ENCODE measurements at regions not wholly inside any gene's neighbourhood (a gene's known extent, or its start where the extent isn't known, plus 50 kb on each side); places are given as distances from the start of the nearest gene placed in this dataset.
A peak's percentile ranks its signal among the peaks of the same experiment; 100 is the strongest.
"Not testable (repeated sequence)": the region's sequence is repeated elsewhere in the genome, so short reads cannot be mapped to it uniquely, and the experiment has no call there.

DNA sequence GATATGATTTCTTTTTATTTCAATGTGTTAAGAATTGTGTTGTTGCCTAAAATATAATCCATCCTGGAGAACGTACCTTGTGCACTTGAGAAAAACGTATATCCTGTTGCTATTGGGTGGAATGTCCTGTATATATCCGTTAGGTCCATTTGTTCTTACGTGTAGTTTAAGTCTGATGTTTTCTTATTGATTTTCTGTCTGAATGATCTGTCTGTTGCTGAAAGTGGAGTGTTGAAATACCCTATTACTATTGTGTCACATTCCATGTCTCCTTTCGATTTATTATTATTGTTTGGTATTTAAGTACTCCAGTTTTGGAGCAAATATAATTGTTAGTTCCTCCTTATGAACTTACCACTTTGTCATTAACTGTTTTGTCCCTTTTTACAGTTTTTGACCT is 270.6 kb downstream of the UBE2NL start:
- intact Hi-C loops (cut with DNase I); ATAC-seq; DNase-seq: not testable (repeated sequence)

DNA sequence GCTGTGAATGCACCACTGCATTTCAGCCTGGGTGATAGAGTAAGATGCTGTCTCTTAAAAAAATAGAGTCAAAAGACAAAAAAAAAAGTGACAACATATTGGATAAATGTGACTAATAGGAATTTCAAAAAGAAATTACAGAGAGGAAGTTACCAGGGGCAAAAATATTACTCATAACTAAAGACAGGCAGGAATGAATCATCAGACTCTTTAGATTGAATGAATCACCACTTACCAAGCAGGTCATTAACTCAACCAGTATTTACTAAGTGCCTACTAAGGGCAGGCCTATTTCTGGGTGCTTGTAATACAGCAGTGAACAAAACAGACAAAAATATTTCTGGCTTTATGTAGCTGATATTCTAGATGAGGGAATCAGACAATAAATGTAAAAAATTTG is 301.3 kb downstream of the UBE2NL start:
- DNase-seq; intact Hi-C loops (cut with DNase I): not testable (repeated sequence)
- ATAC-seq = peak in 1 of 2 donors; percentile 40

DNA sequence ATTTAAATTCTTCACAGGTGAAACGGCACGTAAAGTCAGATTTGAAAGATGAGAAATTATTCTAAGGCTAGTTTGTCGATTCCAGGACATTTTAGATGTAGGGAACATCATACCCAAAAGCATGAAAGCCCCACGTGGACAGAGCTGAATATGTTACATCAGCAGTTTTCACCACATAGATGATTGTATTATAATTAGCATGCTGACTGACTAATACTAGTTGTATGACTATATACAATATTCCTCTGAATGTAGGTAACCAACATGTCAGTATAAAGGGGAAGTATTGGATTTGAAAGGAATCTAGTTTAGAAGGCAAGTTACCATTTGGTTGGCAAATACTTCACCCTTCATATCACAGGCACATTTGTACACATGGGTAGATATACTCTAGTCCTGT is 304.6 kb downstream of the UBE2NL start:
- intact Hi-C loops (cut with DNase I); ATAC-seq: not testable (repeated sequence)

GRCh38 chrX:144197057-144197456 is 313.2 kb downstream of the UBE2NL start:
- ATAC-seq; DNase-seq; intact Hi-C loops (cut with DNase I): not testable (repeated sequence)

More for the DNA sequence above, 304.6 kb downstream of the UBE2NL start:
- DNase-seq = not testable (repeated sequence)

- DNase-seq; ATAC-seq; intact Hi-C loops (cut with DNase I): not testable (repeated sequence)
These were observed 318.9 kb downstream of the UBE2NL start for GRCh38 chrX:144202726-144203125.

GRCh38 chrX:144208360-144209024 is 324.6 kb downstream of the UBE2NL start:
- ATAC-seq; intact Hi-C loops (cut with DNase I): not testable (repeated sequence)

GRCh38 chrX:144214651-144215050 is 330.8 kb downstream of the UBE2NL start:
- ATAC-seq = no peak
- DNase-seq = no peak
- intact Hi-C loops (cut with DNase I) = no loop called here

More at GRCh38 chrX:144208360-144209024, 324.6 kb downstream of the UBE2NL start:
- not testable (repeated sequence) for DNase-seq

GRCh38 chrX:144219035-144219434 is 335.2 kb downstream of the UBE2NL start:
- DNase-seq = no peak
- no peak for ATAC-seq

GRCh38 chrX:144231116-144231785 is 347.4 kb downstream of the UBE2NL start:
- intact Hi-C loops (cut with DNase I); ATAC-seq; DNase-seq: not testable (repeated sequence)

More at GRCh38 chrX:144219035-144219434, 335.2 kb downstream of the UBE2NL start:
- intact Hi-C loops (cut with DNase I) = no loop called here

- no peak for ATAC-seq
- intact Hi-C loops (cut with DNase I) = no loop called here
These were observed 369.5 kb downstream of the UBE2NL start for GRCh38 chrX:144253356-144253755.

GRCh38 chrX:144259054-144259453 is 375.2 kb downstream of the UBE2NL start:
- DNase-seq (no peak), ATAC-seq (no peak)
- intact Hi-C loops (cut with DNase I) = no loop called here

More at GRCh38 chrX:144253356-144253755, 369.5 kb downstream of the UBE2NL start:
- DNase-seq = no peak

- intact Hi-C loops (cut with DNase I) = no loop called here
- ATAC-seq = no peak
These were observed 381.8 kb downstream of the UBE2NL start for GRCh38 chrX:144265641-144266040.

DNA sequence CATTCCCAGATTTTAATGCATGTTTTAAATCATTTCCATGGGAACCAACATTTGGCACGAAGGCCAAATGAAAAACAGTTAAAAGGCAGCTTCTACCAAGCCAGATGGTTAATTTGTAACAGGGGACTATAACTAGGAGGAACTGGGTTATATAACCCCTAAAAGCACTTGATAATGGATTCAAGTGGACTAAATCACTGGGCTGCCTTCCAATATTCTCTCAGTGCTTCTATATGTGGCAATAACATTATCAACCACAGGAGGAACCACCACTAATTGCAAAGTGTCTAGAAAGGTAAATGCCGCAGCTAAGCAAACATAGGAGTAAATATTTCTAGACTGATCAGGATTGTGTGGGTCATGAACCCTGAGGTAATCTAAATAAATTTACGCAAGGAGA is 391.5 kb downstream of the UBE2NL start:
- ATAC-seq = no peak
- no peak for DNase-seq
- intact Hi-C loops (cut with DNase I) = no loop called here

More at GRCh38 chrX:144265641-144266040, 381.8 kb downstream of the UBE2NL start:
- no peak for DNase-seq

- intact Hi-C loops (cut with DNase I) = no loop called here
- no peak for DNase-seq
- no peak for ATAC-seq
These were observed 392.0 kb downstream of the UBE2NL start for GRCh38 chrX:144275843-144276242.

DNA sequence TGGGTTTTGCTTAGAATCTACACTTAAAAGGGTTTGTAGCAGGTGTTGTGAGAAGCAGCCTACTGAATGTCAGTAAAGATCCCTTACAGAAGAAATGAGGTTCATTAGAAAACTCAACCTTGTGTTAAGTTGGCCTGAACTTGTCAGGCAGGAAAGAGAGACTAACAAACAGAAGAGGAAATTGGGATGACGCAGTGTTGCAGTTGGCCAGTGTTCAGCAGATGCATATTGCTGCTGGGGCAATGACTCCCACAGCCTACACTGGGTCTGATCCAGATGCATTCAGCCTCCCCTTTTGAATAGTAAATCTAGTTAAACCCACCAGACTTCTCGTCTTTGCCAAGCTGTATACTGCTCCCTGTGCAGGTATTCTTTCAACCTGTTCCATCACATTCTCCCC is 409.4 kb downstream of the UBE2NL start:
- ATAC-seq = no peak
- intact Hi-C loops (cut with DNase I) = no loop called here
- no peak for DNase-seq

DNA sequence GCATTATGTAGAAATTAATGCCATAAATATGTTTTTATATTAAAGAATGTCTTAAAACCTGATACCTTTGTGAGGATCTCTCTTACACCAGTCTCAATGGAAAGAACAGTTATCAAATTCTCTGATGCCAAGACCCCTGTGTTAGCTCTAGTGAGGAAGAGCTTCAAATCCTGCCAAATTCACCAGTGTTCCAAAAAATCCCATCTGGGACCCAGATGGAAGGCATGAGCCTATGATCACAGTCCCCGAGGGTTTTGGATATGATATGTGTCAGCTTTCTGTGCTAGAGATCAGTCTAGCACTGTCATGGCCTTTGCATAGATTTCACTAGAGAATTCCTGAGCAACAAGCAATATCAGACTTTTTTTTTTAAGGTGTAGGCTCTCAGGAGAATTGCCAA is 412.1 kb downstream of the UBE2NL start:
- intact Hi-C loops (cut with DNase I) = no loop called here
- no peak for ATAC-seq
- no peak for DNase-seq

DNA sequence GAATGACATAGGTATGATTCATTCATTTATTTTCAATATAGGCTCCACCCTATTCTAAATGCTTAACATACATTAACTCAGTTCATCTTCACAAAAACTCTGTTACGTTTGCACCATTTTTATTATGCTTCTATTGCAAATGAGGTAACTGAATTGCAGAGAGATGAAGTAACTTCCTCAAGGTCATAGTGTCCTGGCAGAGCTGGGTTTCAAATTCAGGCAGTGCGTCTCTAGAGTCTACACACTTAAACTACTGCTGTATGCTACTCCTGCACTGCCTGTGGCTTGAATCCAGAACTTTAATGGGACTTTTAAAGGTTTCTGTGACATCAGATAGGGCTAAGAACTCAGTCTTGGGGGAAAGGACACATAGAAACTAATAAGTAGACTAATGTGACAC is 413.4 kb downstream of the UBE2NL start:
- intact Hi-C loops (cut with DNase I) = no loop called here
- ATAC-seq (no peak), DNase-seq (no peak)

GRCh38 chrX:144327495-144327894 is 443.6 kb downstream of the UBE2NL start:
- DNase-seq (no peak), ATAC-seq (no peak)
- intact Hi-C loops (cut with DNase I) = no loop called here

GRCh38 chrX:144333429-144333828 is 449.6 kb downstream of the UBE2NL start:
- ATAC-seq (no peak), DNase-seq (no peak)
- intact Hi-C loops (cut with DNase I) = no loop called here

GRCh38 chrX:144334577-144334976 is 450.7 kb downstream of the UBE2NL start:
- DNase-seq (no peak), ATAC-seq (no peak)
- intact Hi-C loops (cut with DNase I) = no loop called here

DNA sequence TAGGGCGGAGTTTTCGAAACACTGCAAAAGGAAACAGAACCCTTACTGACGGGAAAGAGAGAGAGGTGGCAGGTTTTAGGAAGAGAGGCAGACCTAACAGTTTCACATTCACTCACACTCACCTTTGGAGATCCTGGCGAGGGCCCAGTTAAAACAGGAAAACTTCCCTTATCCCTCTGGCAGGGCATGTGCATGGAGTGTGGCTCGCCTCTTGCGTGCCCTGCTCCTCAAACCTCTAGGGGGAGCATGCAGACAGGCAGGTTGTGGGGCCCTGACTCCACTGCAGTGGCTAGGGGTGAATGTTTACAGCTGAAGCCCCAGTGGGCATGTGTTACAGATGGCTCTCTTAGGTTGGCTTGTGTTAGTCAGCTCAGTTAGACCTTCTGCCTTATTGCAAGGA is 451.5 kb downstream of the UBE2NL start:
- ATAC-seq = no peak
- DNase-seq = no peak
- intact Hi-C loops (cut with DNase I) = no loop called here
